SU-DHL-6 (cell line): ENCODE measurements at regions not wholly inside any gene's neighbourhood (a gene's known extent, or its start where the extent isn't known, plus 50 kb on each side); places are given as distances from the start of the nearest gene placed in this dataset.
"Not testable (repeated sequence)": the region's sequence is repeated elsewhere in the genome, so short reads cannot be mapped to it uniquely, and the experiment has no call there.

ENCODE experiments used
- H2AFZ ChIP-seq: fragments of 200-600 bp; sonication (generic); 2 replicates; pipeline ENCODE4 v1.6.1; 2014; ENCODE audit warnings: low read depth, mild to moderate bottlenecking, moderate library complexity, mixed read lengths, antibody characterized with exemption, low read length; ENCODE audit not compliant: severe bottlenecking
- H3F3A ChIP-seq: fragments of 200-600 bp; shearing (Covaris generic); 2 replicates; pipeline ENCODE4 v1.6.0; 2016; ENCODE audit warnings: antibody characterized with exemption, mild to moderate bottlenecking; ENCODE audit not compliant: insufficient read depth
- H3K27ac ChIP-seq: fragments of 200-600 bp; sonication (generic); 2 replicates; pipeline ENCODE4 v1.5.1; 2016; ENCODE audit warnings: low read depth, mild to moderate bottlenecking, low read length, moderate library complexity, mixed read lengths
- H3K27me3 ChIP-seq: fragments of 200-600 bp; sonication (generic), shearing (Covaris generic); 2 replicates; pipeline ENCODE4 v1.6.0; 2014; ENCODE audit warnings: mild to moderate bottlenecking, low read length
- H3K36me3 ChIP-seq: fragments of 200-600 bp; sonication (generic); 2 replicates; pipeline ENCODE4 v1.6.1; 2014; ENCODE audit warnings: mild to moderate bottlenecking, low read length, mixed read lengths
- H3K4me2 ChIP-seq: fragments of 300-600, 200-600 bp; shearing (Covaris generic), sonication (generic); 2 replicates; pipeline ENCODE4 v1.6.0; 2014; ENCODE audit warnings: low read length, low read depth, mild to moderate bottlenecking; ENCODE audit not compliant: poor library complexity, severe bottlenecking
- H3K4me3 ChIP-seq: fragments of 200-600 bp; sonication (generic); 2 replicates; pipeline ENCODE4 v1.5.1; 2014; ENCODE audit warnings: antibody characterized with exemption, low read length, mild to moderate bottlenecking, mixed read lengths; ENCODE audit not compliant: insufficient read depth, poor library complexity, severe bottlenecking
- H3K79me2 ChIP-seq: fragments of 200-600 bp; sonication (generic); 2 replicates; pipeline ENCODE4 v1.6.1; 2014; ENCODE audit warnings: mild to moderate bottlenecking, low read length, moderate library complexity; ENCODE audit not compliant: insufficient read depth
- H3K9ac ChIP-seq: fragments of 200-600 bp; sonication (generic); 2 replicates; pipeline ENCODE4 v1.7.0; 2014; ENCODE audit warnings: mild to moderate bottlenecking, low read length
- H3K9me2 ChIP-seq: fragments of 200-600 bp; sonication (generic); replicated peaks from 2 replicates; pipeline ENCODE4 v1.6.1; 2014; ENCODE audit warnings: low read length; ENCODE audit not compliant: insufficient read depth
- H3K9me3 ChIP-seq: fragments of 200-600 bp; sonication (generic); 2 replicates; pipeline ENCODE4 v1.6.1; 2014; ENCODE audit warnings: low read length, mixed read lengths; ENCODE audit not compliant: insufficient read depth
- H4K20me1 ChIP-seq: fragments of 200-600 bp; sonication (generic); 2 replicates; pipeline ENCODE4 v1.6.1; 2014; ENCODE audit warnings: low read depth, mild to moderate bottlenecking, antibody characterized with exemption, low read length, moderate library complexity, mixed read lengths
- EZH2phosphoT487 ChIP-seq: fragments of 200-600 bp; sonication (generic), shearing (Covaris generic); conservative IDR thresholded peaks from 2 replicates; pipeline ENCODE4 v1.6.1; 2018; ENCODE audit warnings: mild to moderate bottlenecking, antibody characterized with exemption, low read length, moderate library complexity, mixed read lengths
- TF ChIP-seq, protein P1 (sequence below): fragments of 200-600 bp; sonication (generic); IDR thresholded peaks from one replicate; pipeline ENCODE4 v1.5.1; 2017; ENCODE audit warnings: antibody characterized with exemption, mild to moderate bottlenecking, low read length, moderate library complexity; ENCODE audit not compliant: insufficient read depth, poor library complexity, severe bottlenecking

DNA sequence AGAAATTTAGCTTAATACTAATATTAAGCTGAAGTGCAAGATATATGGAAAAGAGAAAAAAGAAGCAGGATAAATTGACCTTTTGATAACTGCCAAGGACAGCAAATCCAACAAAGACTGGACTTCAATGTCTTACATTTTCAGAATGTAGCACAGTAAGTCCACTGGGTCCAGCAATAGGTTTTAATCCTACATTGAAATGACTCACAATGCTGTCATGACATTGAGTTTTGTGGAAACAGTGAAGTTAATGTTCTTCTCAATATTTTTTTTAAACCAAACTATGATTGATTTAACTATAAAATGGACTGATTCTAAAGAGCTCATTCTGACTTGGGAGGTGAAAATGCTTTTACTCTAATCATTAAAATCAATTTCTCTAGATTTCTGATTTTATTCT, 166.6 kb upstream of the ZNF717 start:
- no peaks in the 10 kb centered on the region for H3K9me2 ChIP-seq
- no peak overlapping the region for H2AFZ ChIP-seq
- no peak overlapping the region for H3K9ac ChIP-seq
- no peak for TF ChIP-seq EZH2phosphoT487
- TF ChIP-seq, protein P1, sequence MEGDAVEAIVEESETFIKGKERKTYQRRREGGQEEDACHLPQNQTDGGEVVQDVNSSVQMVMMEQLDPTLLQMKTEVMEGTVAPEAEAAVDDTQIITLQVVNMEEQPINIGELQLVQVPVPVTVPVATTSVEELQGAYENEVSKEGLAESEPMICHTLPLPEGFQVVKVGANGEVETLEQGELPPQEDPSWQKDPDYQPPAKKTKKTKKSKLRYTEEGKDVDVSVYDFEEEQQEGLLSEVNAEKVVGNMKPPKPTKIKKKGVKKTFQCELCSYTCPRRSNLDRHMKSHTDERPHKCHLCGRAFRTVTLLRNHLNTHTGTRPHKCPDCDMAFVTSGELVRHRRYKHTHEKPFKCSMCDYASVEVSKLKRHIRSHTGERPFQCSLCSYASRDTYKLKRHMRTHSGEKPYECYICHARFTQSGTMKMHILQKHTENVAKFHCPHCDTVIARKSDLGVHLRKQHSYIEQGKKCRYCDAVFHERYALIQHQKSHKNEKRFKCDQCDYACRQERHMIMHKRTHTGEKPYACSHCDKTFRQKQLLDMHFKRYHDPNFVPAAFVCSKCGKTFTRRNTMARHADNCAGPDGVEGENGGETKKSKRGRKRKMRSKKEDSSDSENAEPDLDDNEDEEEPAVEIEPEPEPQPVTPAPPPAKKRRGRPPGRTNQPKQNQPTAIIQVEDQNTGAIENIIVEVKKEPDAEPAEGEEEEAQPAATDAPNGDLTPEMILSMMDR: no peak
- H3K36me3 ChIP-seq: no peaks in the 10 kb centered on the region
- H3K27ac ChIP-seq: no peak overlapping the region
- no peak overlapping the region for H3K4me2 ChIP-seq
- no peaks in the 10 kb centered on the region for H4K20me1 ChIP-seq
- no peaks in the 10 kb centered on the region for H3F3A ChIP-seq
- H3K79me2 ChIP-seq: no peaks in the 10 kb centered on the region
- H3K4me3 ChIP-seq: no peak overlapping the region
- H3K27me3 ChIP-seq: no peaks in the 10 kb centered on the region
- no peaks in the 10 kb centered on the region for H3K9me3 ChIP-seq

DNA sequence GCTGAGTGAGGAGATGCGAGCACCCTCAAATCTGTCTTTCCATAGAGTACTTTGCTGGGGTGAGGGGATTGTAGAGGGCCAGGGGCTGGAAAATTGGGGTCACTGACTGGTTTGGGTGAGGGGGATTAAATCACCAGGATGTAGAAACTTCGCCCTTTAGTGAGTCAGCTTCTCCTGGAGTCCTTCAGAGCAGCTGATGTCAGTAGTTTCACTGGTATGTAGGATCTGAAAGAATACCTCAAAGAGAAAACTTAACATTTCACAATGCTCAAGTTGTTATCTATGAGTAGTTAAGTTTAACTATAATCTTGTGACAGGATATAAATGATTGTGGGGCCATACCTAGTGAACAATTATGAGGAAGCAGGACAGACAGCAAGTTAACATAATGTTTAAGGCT, 174.7 kb upstream of the ZNF717 start:
- not testable (repeated sequence) for H3K4me2 ChIP-seq, H3K9me2 ChIP-seq, H3K27me3 ChIP-seq, H3K79me2 ChIP-seq, H3K9ac ChIP-seq, H3K9me3 ChIP-seq, H3K36me3 ChIP-seq, H4K20me1 ChIP-seq, H3K27ac ChIP-seq, H2AFZ ChIP-seq, H3K4me3 ChIP-seq, H3F3A ChIP-seq

DNA sequence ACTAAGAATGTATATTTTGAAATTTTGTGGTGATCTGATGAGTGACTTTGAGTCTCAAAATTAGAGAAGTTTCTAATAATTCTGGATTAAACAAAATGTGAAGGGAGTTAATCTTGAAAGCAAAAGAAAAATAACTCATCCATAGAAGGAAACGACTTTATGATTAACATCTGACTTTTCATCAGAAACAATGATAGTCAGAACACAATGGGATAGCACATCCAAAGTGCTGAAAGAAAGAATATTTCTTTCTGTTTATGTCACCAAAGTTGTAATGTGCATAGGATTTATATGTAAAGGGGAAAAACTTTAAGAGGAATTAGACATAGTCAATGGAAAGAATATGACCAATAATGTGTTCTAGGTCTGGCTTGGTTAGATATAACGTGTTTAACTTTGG, 176.7 kb upstream of the ZNF717 start:
- H3K36me3 ChIP-seq, H3K4me3 ChIP-seq, H3K9me3 ChIP-seq, H3F3A ChIP-seq, H3K79me2 ChIP-seq, H3K27ac ChIP-seq, H3K9me2 ChIP-seq, H2AFZ ChIP-seq, H3K4me2 ChIP-seq, H4K20me1 ChIP-seq, H3K9ac ChIP-seq, H3K27me3 ChIP-seq: not testable (repeated sequence)

DNA sequence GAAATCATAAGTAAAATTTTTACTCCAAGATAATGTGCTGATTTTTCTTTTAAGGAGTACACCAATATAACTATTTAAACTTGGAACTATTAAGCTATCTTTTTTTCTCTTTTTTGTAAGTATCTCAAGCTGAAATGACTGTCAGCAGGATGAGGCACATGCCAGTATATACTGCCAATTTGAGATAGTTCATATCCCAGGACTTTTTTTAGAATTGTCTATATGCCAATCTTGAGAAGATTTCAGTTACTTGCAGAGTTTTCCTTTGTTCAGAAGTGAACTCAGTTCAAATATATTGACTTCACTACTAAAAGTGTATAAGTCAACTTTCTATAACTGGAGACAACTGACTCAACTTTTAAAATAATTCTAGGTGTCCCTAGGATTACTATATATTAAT, 181.7 kb upstream of the ZNF717 start:
- Histone ChIP-seq H3K27me3 (no peaks in the 10 kb centered on the region), H3K4me2 (no peak overlapping the region), H3K36me3 (no peaks in the 10 kb centered on the region), H3K27ac (no peak overlapping the region), H4K20me1 (no peaks in the 10 kb centered on the region), H3F3A (no peaks in the 10 kb centered on the region), H3K9ac (no peak overlapping the region), H3K9me3 (no peaks in the 10 kb centered on the region), H3K9me2 (no peaks in the 10 kb centered on the region), H3K79me2 (no peaks in the 10 kb centered on the region), H3K4me3 (no peak overlapping the region), H2AFZ (no peak overlapping the region)
- TF ChIP-seq EZH2phosphoT487: no peak
- TF ChIP-seq, protein P1: no peak
